AG04450 (cell line): ENCODE measurements at regions not wholly inside any gene's neighbourhood (a gene's known extent, or its start where the extent isn't known, plus 50 kb on each side); places are given as distances from the start of the nearest gene placed in this dataset.
"Not testable (repeated sequence)": the region's sequence is repeated elsewhere in the genome, so short reads cannot be mapped to it uniquely, and the experiment has no call there.

ENCODE experiments used
- CTCF ChIA-PET: fragments of 300-600, 350-600 bp; formaldehyde crosslinking; extraction: SDS; loops from one replicate; lab custom pipeline; 2022; ENCODE audit warnings: antibody characterized with exemption, inconsistent platforms; lab: Charles Lee
- POLR2A ChIA-PET: fragments of 350-600 bp; formaldehyde crosslinking; extraction: SDS; loops from one replicate; lab custom pipeline; 2021; ENCODE audit warnings: antibody characterized with exemption, inconsistent platforms; lab: Yijun Ruan, JAX
- DNase-seq: peaks from one replicate; pipeline ENCODE4 v3.0.0-alpha.2; 2011; ENCODE audit warnings: low read depth, low spot score
- H3K27ac ChIP-seq: one replicate; pipeline ENCODE4 v1.5.1; 2012; ENCODE audit warnings: low read depth, low read length, control low read depth
- H3K27me3 ChIP-seq: one replicate; pipeline ENCODE4 v1.6.0; 2012; ENCODE audit warnings: low read length; ENCODE audit not compliant: control insufficient read depth, insufficient read depth
- H3K4me3 ChIP-seq: 2 replicates; pipeline ENCODE4 v1.5.1; 2011; ENCODE audit warnings: mild to moderate bottlenecking, low read depth, low read length, control low read depth
- H3K9me3 ChIP-seq: 2 replicates; pipeline ENCODE4 v1.5.1; 2012; ENCODE audit warnings: low read length; ENCODE audit not compliant: control insufficient read depth, insufficient read depth
- TF ChIP-seq, protein P1 (sequence below): IDR thresholded peaks from 2 replicates; pipeline ENCODE4 v1.5.1; 2011; ENCODE audit warnings: low read depth, low read length, control low read depth, inconsistent platforms

DNA sequence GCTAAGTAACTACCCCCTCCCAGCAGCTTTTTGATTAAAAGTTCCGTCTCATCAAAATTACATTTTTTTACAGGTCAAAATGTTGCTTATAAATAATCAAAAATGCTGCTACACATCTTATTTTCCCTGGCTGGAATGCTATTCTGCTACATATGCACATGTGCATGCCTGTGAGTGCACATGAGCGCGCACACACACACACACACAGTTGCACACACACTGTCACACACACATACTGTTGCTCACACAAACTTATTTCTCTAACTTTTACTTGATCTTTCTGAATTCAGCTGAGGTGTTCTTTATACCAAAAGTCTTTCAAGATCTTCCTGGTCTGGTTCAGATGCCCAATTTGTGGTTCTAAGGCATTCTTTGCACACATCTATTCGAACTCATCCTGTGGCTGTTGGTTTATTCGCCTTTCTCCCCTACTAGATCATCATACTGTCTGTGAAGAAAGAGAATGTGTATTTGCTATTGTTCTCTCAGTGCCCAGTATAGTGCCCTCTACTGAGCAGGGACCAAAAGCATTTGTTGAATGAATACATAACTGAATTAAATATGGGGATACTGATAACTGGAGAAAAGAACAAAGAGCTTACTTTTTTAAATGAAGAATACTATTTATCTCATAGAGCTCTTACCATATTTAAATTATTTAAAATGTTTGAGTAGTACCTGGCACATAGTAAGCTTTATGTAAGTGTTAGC lies 68.1 kb upstream of the CCDC179 start:
- H3K4me3 ChIP-seq, result no peak overlapping the region
- TF ChIP-seq, protein P1, sequence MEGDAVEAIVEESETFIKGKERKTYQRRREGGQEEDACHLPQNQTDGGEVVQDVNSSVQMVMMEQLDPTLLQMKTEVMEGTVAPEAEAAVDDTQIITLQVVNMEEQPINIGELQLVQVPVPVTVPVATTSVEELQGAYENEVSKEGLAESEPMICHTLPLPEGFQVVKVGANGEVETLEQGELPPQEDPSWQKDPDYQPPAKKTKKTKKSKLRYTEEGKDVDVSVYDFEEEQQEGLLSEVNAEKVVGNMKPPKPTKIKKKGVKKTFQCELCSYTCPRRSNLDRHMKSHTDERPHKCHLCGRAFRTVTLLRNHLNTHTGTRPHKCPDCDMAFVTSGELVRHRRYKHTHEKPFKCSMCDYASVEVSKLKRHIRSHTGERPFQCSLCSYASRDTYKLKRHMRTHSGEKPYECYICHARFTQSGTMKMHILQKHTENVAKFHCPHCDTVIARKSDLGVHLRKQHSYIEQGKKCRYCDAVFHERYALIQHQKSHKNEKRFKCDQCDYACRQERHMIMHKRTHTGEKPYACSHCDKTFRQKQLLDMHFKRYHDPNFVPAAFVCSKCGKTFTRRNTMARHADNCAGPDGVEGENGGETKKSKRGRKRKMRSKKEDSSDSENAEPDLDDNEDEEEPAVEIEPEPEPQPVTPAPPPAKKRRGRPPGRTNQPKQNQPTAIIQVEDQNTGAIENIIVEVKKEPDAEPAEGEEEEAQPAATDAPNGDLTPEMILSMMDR, result no peak
- no peak overlapping the region for H3K27ac ChIP-seq
- POLR2A ChIA-PET, result no interaction called here
- H3K9me3 ChIP-seq, result no peaks in the 10 kb centered on the region
- CTCF ChIA-PET, result interaction anchor here (0.8 to 2.0 kb wide), 4 partner anchors 8 to 54 kb away, joined by 3 to 10 read pairs (median 6); no protein-coding TSS in a partner anchor
- DNase-seq, result no peak
- no peaks in the 10 kb centered on the region for H3K27me3 ChIP-seq

DNA sequence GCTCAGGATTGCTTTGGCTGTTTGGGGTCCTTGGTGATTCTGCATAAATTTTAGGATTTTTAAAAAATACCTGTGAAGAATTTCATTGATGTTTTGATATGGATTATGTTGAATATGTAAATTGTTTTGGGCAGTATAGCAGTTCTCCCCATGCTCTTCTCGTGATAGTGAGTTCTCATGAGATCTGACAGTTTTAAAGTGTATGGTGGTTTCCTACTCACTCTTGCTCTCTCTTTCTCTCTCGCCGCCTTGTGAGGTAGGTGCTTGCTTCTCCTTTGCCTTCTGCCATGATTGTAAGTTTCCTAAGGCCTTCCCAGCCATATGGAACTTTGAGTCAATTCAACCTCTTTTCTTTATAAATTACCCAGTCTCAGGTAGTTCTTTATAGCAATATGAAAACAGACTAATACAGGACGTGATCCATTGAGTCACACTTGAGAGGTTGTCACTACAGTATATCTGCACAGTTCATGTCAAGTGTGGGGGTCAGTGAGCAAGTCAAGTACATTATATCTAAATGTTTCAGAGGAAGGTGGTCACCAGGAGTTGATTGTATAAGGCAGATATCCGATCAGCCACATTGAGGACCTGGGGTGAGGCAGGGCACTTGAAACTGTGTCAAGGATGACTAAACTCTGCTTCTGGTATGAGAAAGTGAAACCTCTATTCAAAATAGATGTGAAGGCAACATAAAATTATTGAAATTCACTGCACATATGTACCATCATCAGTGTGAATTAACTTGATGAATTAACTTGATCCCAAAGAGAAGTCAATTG lies 70.7 kb upstream of the CCDC179 start:
- TF ChIP-seq, protein P1, result no peak
- Histone ChIP-seq H3K9me3 (no peaks in the 10 kb centered on the region), H3K27ac (no peak overlapping the region), H3K4me3 (no peak overlapping the region), H3K27me3 (no peaks in the 10 kb centered on the region)
- no peak for DNase-seq
- POLR2A ChIA-PET, result no interaction called here
- CTCF ChIA-PET, result no interaction called here

- TF ChIP-seq, protein P1, result no peak
- Histone ChIP-seq H3K27me3 (no peaks in the 10 kb centered on the region), H3K4me3 (no peak overlapping the region), H3K27ac (no peak overlapping the region), H3K9me3 (no peaks in the 10 kb centered on the region)
- CTCF ChIA-PET, result interaction anchor here (1.0 kb wide), 1 partner anchor 63 kb away, joined by 3 read pairs; no protein-coding TSS in a partner anchor
- POLR2A ChIA-PET, result no interaction called here
- no peak for DNase-seq
These were observed 78.4 kb upstream of the CCDC179 start for GRCh38 chr11:22938691-22939090.

- POLR2A ChIA-PET, DNase-seq, CTCF ChIA-PET: not testable (repeated sequence)
These were observed 81.3 kb upstream of the CCDC179 start for GRCh38 chr11:22941544-22941943.

GRCh38 chr11:22957786-22958185 lies 97.5 kb upstream of the CCDC179 start:
- Histone ChIP-seq H3K4me3 (no peak overlapping the region), H3K27me3 (no peaks in the 10 kb centered on the region), H3K27ac (no peak overlapping the region), H3K9me3 (no peaks in the 10 kb centered on the region)
- TF ChIP-seq, protein P1, result no peak
- no peak for DNase-seq
- CTCF ChIA-PET, result interaction anchor here (1.1 to 2.3 kb wide), 3 partner anchors 8 to 63 kb away, joined by 3 to 8 read pairs (median 3); no protein-coding TSS in a partner anchor
- POLR2A ChIA-PET, result no interaction called here

More at GRCh38 chr11:22941544-22941943, 81.3 kb upstream of the CCDC179 start:
- not testable (repeated sequence) for H3K4me3 ChIP-seq, H3K9me3 ChIP-seq, H3K27me3 ChIP-seq, H3K27ac ChIP-seq
